ENCODE measurements at regions not wholly inside any gene's neighbourhood (a gene's known extent, or its start where the extent isn't known, plus 50 kb on each side); places are given as distances from the start of the nearest gene placed in this dataset.

- TF ChIP-seq CTCF (conservative IDR thresholded peaks at IDR 0.05; ENCODE audit: low read depth, low read length), result no peak
- no peak for TF ChIP-seq CHD1 (IDR thresholded peaks at IDR 0.05; ENCODE audit: low read depth, low read length)
- no peak for TF ChIP-seq USF2 (IDR thresholded peaks at IDR 0.05; ENCODE audit: low read depth, low read length)
- TF ChIP-seq SMC3 (IDR thresholded peaks at IDR 0.05; ENCODE audit: low read depth, low read length), result no peak
- TF ChIP-seq POLR2A (IDR thresholded peaks at IDR 0.05; ENCODE audit: low read depth, low read length), result no peak
- no peak for TF ChIP-seq CEBPB (IDR thresholded peaks at IDR 0.05; ENCODE audit: low read depth, low read length)
- no peak for TF ChIP-seq FOS (IDR thresholded peaks at IDR 0.05; ENCODE audit: low read depth, low read length)
- no peak for TF ChIP-seq ELK1 (IDR thresholded peaks at IDR 0.05; ENCODE audit: borderline replicate concordance, low read depth, low read length)
- no peak for TF ChIP-seq MAFK (IDR thresholded peaks at IDR 0.05; ENCODE audit: low read depth, low read length)
- TF ChIP-seq RAD21 (IDR thresholded peaks at IDR 0.05; ENCODE audit: low read length), result no peak
Measured at GRCh38 chr11:119980431-119980830, 157.5 kb downstream of the TRIM29 start.

Data from IMR-90 (cell line).